SU-DHL-6 (cell line): ENCODE measurements at regions not wholly inside any gene's neighbourhood (a gene's known extent, or its start where the extent isn't known, plus 50 kb on each side); places are given as distances from the start of the nearest gene placed in this dataset.

Experiments used
- H2AFZ ChIP-seq: fragments of 200-600 bp; sonication (generic); 2 replicates; pipeline ENCODE4 v1.6.1; 2014; ENCODE audit warnings: low read depth, mild to moderate bottlenecking, moderate library complexity, mixed read lengths, antibody characterized with exemption, low read length; ENCODE audit not compliant: severe bottlenecking
- H3F3A ChIP-seq: fragments of 200-600 bp; shearing (Covaris generic); 2 replicates; pipeline ENCODE4 v1.6.0; 2016; ENCODE audit warnings: antibody characterized with exemption, mild to moderate bottlenecking; ENCODE audit not compliant: insufficient read depth
- H3K27ac ChIP-seq: fragments of 200-600 bp; sonication (generic); 2 replicates; pipeline ENCODE4 v1.5.1; 2016; ENCODE audit warnings: low read depth, mild to moderate bottlenecking, low read length, moderate library complexity, mixed read lengths
- H3K27me3 ChIP-seq: fragments of 200-600 bp; sonication (generic), shearing (Covaris generic); 2 replicates; pipeline ENCODE4 v1.6.0; 2014; ENCODE audit warnings: mild to moderate bottlenecking, low read length
- H3K36me3 ChIP-seq: fragments of 200-600 bp; sonication (generic); 2 replicates; pipeline ENCODE4 v1.6.1; 2014; ENCODE audit warnings: mild to moderate bottlenecking, low read length, mixed read lengths
- H3K4me2 ChIP-seq: fragments of 300-600, 200-600 bp; shearing (Covaris generic), sonication (generic); 2 replicates; pipeline ENCODE4 v1.6.0; 2014; ENCODE audit warnings: low read length, low read depth, mild to moderate bottlenecking; ENCODE audit not compliant: poor library complexity, severe bottlenecking
- H3K4me3 ChIP-seq: fragments of 200-600 bp; sonication (generic); 2 replicates; pipeline ENCODE4 v1.5.1; 2014; ENCODE audit warnings: antibody characterized with exemption, low read length, mild to moderate bottlenecking, mixed read lengths; ENCODE audit not compliant: insufficient read depth, poor library complexity, severe bottlenecking
- H3K79me2 ChIP-seq: fragments of 200-600 bp; sonication (generic); 2 replicates; pipeline ENCODE4 v1.6.1; 2014; ENCODE audit warnings: mild to moderate bottlenecking, low read length, moderate library complexity; ENCODE audit not compliant: insufficient read depth
- H3K9ac ChIP-seq: fragments of 200-600 bp; sonication (generic); 2 replicates; pipeline ENCODE4 v1.7.0; 2014; ENCODE audit warnings: mild to moderate bottlenecking, low read length
- H3K9me2 ChIP-seq: fragments of 200-600 bp; sonication (generic); replicated peaks from 2 replicates; pipeline ENCODE4 v1.6.1; 2014; ENCODE audit warnings: low read length; ENCODE audit not compliant: insufficient read depth
- H3K9me3 ChIP-seq: fragments of 200-600 bp; sonication (generic); 2 replicates; pipeline ENCODE4 v1.6.1; 2014; ENCODE audit warnings: low read length, mixed read lengths; ENCODE audit not compliant: insufficient read depth
- H4K20me1 ChIP-seq: fragments of 200-600 bp; sonication (generic); 2 replicates; pipeline ENCODE4 v1.6.1; 2014; ENCODE audit warnings: low read depth, mild to moderate bottlenecking, antibody characterized with exemption, low read length, moderate library complexity, mixed read lengths
- EZH2phosphoT487 ChIP-seq: fragments of 200-600 bp; sonication (generic), shearing (Covaris generic); conservative IDR thresholded peaks from 2 replicates; pipeline ENCODE4 v1.6.1; 2018; ENCODE audit warnings: mild to moderate bottlenecking, antibody characterized with exemption, low read length, moderate library complexity, mixed read lengths
- TF ChIP-seq, protein P1 (sequence below): fragments of 200-600 bp; sonication (generic); IDR thresholded peaks from one replicate; pipeline ENCODE4 v1.5.1; 2017; ENCODE audit warnings: antibody characterized with exemption, mild to moderate bottlenecking, low read length, moderate library complexity; ENCODE audit not compliant: insufficient read depth, poor library complexity, severe bottlenecking

- Histone ChIP-seq H2AFZ (no peak overlapping the region), H3K4me3 (no peak overlapping the region), H3K9me3 (no peaks in the 10 kb centered on the region), H3K9ac (peak overlapping the region; percentile 31; the same call in 1 of the 2 replicates), H3K36me3 (no peaks in the 10 kb centered on the region), H3F3A (peaks cover 6% of the 10 kb centered on the region), H3K27me3 (no peaks in the 10 kb centered on the region), H4K20me1 (no peaks in the 10 kb centered on the region), H3K27ac (no peak overlapping the region), H3K4me2 (peak overlapping the region; percentile 44), H3K9me2 (no peaks in the 10 kb centered on the region), H3K79me2 (no peaks in the 10 kb centered on the region)
- TF ChIP-seq, protein P1, sequence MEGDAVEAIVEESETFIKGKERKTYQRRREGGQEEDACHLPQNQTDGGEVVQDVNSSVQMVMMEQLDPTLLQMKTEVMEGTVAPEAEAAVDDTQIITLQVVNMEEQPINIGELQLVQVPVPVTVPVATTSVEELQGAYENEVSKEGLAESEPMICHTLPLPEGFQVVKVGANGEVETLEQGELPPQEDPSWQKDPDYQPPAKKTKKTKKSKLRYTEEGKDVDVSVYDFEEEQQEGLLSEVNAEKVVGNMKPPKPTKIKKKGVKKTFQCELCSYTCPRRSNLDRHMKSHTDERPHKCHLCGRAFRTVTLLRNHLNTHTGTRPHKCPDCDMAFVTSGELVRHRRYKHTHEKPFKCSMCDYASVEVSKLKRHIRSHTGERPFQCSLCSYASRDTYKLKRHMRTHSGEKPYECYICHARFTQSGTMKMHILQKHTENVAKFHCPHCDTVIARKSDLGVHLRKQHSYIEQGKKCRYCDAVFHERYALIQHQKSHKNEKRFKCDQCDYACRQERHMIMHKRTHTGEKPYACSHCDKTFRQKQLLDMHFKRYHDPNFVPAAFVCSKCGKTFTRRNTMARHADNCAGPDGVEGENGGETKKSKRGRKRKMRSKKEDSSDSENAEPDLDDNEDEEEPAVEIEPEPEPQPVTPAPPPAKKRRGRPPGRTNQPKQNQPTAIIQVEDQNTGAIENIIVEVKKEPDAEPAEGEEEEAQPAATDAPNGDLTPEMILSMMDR: no peak
- no peak for TF ChIP-seq EZH2phosphoT487
Measured at GRCh38 chr15:31440754-31441311, 114.2 kb downstream of the KLF13 start.

GRCh38 chr15:31442226-31442625 is 115.6 kb downstream of the KLF13 start:
- Histone ChIP-seq H3K9me3 (no peaks in the 10 kb centered on the region), H3F3A (peaks cover 7% of the 10 kb centered on the region), H3K27me3 (no peaks in the 10 kb centered on the region), H3K79me2 (no peaks in the 10 kb centered on the region), H4K20me1 (no peaks in the 10 kb centered on the region), H3K9ac (no peak overlapping the region), H3K4me3 (no peak overlapping the region), H3K4me2 (no peak overlapping the region), H3K9me2 (no peaks in the 10 kb centered on the region), H2AFZ (no peak overlapping the region), H3K27ac (no peak overlapping the region), H3K36me3 (no peaks in the 10 kb centered on the region)
- TF ChIP-seq, protein P1: no peak

DNA sequence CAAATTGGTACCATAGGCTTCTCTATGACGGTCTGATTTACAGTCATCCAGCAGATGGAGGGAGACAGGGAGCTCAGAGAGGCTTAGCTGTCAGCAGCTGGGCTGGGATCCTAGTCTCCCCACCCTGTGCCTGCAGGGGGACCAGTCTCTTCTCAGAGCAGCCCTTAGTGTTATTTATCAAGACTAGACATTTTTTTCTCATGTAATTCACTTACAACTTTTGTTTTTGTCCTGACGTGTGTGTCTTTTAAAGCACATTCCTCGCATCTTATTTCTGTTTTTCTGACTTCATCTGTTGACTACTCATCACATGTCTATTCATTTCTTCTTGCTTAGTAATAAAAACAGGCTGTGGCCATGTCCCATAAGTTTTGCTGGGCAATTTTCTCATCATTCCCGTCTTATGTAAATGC is 116.1 kb downstream of the KLF13 start:
- H2AFZ ChIP-seq: no peak overlapping the region

More for the DNA sequence above, 116.1 kb downstream of the KLF13 start:
- Histone ChIP-seq H4K20me1 (no peaks in the 10 kb centered on the region), H3K9ac (no peak overlapping the region), H3K36me3 (no peaks in the 10 kb centered on the region), H3K4me2 (peak overlapping the region; percentile 27), H3K4me3 (no peak overlapping the region), H3K27ac (no peak overlapping the region), H3K9me3 (no peaks in the 10 kb centered on the region), H3K27me3 (no peaks in the 10 kb centered on the region), H3K79me2 (no peaks in the 10 kb centered on the region), H3K9me2 (no peaks in the 10 kb centered on the region), H3F3A (peaks cover 7% of the 10 kb centered on the region)
- TF ChIP-seq, protein P1: no peak
- no peak for TF ChIP-seq EZH2phosphoT487
